Suprapubic skin (tissue), 4 donors: ENCODE measurements at regions not wholly inside any gene's neighbourhood (a gene's known extent, or its start where the extent isn't known, plus 50 kb on each side); places are given as distances from the start of the nearest gene placed in this dataset.
"Not testable (repeated sequence)": the region's sequence is repeated elsewhere in the genome, so short reads cannot be mapped to it uniquely, and the experiment has no call there.

Experiments
- DNase-seq, 2 donors: peaks; one replicate each; pipeline ENCODE4 v3.0.0-alpha.2; 2019; ENCODE audit warnings: low spot score in 2 of 2
- H3K27ac ChIP-seq: fragments of 200-600 bp; sonication (generic); one replicate; pipeline ENCODE4 v1.5.1; 2019
- H3K27me3 ChIP-seq: fragments of 200-600 bp; sonication (generic); one replicate; pipeline ENCODE4 v1.5.1; 2019
- H3K36me3 ChIP-seq: fragments of 200-600 bp; sonication (generic); one replicate; pipeline ENCODE4 v1.5.1; 2019
- H3K4me1 ChIP-seq: fragments of 200-600 bp; sonication (generic); one replicate; pipeline ENCODE4 v1.5.1; 2019
- H3K4me3 ChIP-seq: fragments of 200-600 bp; sonication (generic); one replicate; pipeline ENCODE4 v1.5.1; 2019; ENCODE audit warnings: mild to moderate bottlenecking
- H3K9me3 ChIP-seq: fragments of 200-600 bp; sonication (generic); one replicate; pipeline ENCODE4 v1.5.1; 2019
- EP300 ChIP-seq: sonication (generic); formaldehyde crosslinking; IDR thresholded peaks from one replicate; pipeline ENCODE4 v1.6.1; 2017; ENCODE audit warnings: antibody characterized with exemption
- POLR2A ChIP-seq, 2 donors: fragments of 450-650 bp; IDR thresholded peaks; one replicate each; pipeline ENCODE4 v1.6.1; 2017; ENCODE audit warnings: antibody characterized with exemption in 2 of 2, mild to moderate bottlenecking in 2 of 2, moderate library complexity in 2 of 2
- POLR2AphosphoS5 ChIP-seq, 3 donors: sonication (generic); formaldehyde crosslinking; IDR thresholded peaks; one replicate each; pipeline ENCODE4 v1.6.1; 2017; ENCODE audit warnings: antibody characterized with exemption in 3 of 3
- WGBS: methylation state at CpG from one replicate; pipeline ENCODE4 v1.1.5; 2018; 5-methylcytosine and 5-hydroxymethylcytosine counted together
- TF ChIP-seq, protein P1 (sequence below), 2 donors: fragments of 200-600 bp in 1 of 2; fragments of 450-650 bp in 1 of 2; sonication (generic) in 1 of 2; IDR thresholded peaks; one replicate each; pipeline ENCODE4 v1.5.1; 2016 to 2019; ENCODE audit warnings: antibody characterized with exemption in 2 of 2, mild to moderate bottlenecking in 1 of 2, moderate library complexity in 1 of 2

DNA sequence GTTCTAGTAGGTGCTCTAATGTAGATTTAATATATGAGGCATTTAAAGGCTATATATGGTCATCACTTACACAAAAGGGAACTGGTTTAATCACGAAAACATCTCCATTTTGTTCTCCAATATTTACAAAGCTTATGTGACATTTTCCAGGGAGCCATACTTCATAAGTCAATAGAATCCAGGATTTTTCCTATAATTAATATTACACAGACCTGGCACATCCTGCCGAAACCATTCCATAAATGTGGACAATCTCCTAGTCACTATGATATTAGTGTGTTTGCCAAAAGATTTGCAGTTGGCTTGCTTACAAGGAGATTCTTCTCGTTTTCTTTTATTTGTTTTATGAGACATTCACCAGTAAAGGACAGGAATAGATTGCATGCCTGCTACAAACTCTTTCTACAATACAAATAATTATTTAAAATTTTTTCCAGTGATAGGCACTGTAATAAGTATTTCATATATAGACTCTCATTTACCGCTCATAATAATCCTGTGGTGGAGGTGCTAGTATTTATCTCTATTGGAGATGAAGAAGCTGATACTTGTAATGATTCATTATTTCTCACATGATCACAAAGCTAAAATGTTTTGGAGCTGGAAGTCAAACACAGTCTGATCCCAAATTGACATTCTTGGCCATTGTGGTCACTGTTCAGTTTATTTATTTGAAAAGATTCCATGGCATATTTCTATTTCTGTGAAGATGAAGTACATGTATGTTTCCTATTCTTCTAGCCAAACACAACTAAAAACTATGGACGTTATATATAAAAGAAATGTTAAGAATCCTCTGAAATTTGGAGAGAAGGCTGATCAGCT, 597.0 kb downstream of the HTR1B start:
- Histone ChIP-seq H3K9me3 (no peaks in the 10 kb centered on the region), H3K4me1 (no peaks in the 10 kb centered on the region), H3K4me3 (no peak overlapping the region), H3K36me3 (no peaks in the 10 kb centered on the region), H3K27ac (no peak overlapping the region), H3K27me3 (no peaks in the 10 kb centered on the region)
- no peak for DNase-seq
- 63% methylated on average over 5 of the region's 5 CpGs for WGBS
- TF ChIP-seq EP300 = no peak
- no peak for TF ChIP-seq POLR2AphosphoS5 (IDR thresholded peaks at IDR 0.05)
- no peak for TF ChIP-seq POLR2A (IDR thresholded peaks at IDR 0.05)
- TF ChIP-seq, protein P1, sequence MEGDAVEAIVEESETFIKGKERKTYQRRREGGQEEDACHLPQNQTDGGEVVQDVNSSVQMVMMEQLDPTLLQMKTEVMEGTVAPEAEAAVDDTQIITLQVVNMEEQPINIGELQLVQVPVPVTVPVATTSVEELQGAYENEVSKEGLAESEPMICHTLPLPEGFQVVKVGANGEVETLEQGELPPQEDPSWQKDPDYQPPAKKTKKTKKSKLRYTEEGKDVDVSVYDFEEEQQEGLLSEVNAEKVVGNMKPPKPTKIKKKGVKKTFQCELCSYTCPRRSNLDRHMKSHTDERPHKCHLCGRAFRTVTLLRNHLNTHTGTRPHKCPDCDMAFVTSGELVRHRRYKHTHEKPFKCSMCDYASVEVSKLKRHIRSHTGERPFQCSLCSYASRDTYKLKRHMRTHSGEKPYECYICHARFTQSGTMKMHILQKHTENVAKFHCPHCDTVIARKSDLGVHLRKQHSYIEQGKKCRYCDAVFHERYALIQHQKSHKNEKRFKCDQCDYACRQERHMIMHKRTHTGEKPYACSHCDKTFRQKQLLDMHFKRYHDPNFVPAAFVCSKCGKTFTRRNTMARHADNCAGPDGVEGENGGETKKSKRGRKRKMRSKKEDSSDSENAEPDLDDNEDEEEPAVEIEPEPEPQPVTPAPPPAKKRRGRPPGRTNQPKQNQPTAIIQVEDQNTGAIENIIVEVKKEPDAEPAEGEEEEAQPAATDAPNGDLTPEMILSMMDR (IDR thresholded peaks at IDR 0.05) = no peak

DNA sequence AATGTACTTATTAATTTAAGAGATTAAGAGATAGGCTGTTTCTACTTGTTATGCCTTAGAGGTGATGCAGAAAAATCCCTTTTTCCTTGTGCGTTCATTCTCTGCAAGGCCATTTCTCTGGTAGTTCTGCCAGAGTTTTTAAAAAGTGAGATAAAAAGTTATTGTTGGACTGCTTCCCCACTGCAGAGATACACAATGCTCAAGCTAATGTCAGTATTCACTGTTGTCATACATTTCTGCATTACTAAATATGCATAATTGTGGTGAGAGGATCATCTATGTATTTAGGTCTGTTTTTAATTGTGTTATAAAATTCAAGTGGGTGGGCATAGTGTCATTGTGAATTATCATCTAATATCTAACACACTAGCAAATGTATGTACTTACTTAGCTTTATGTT, 600.4 kb downstream of the HTR1B start:
- Histone ChIP-seq H3K36me3 (no peaks in the 10 kb centered on the region), H3K27ac (no peak overlapping the region), H3K4me3 (no peak overlapping the region), H3K9me3 (no peaks in the 10 kb centered on the region), H3K4me1 (no peaks in the 10 kb centered on the region), H3K27me3 (no peaks in the 10 kb centered on the region)
- TF ChIP-seq POLR2A (IDR thresholded peaks at IDR 0.05) = no peak
- TF ChIP-seq, protein P1 (IDR thresholded peaks at IDR 0.05) = no peak
- TF ChIP-seq POLR2AphosphoS5 (IDR thresholded peaks at IDR 0.05) = no peak
- TF ChIP-seq EP300 = no peak
- WGBS = 0% methylated on average over 1 of the region's 1 CpG
- DNase-seq = no peak

DNA sequence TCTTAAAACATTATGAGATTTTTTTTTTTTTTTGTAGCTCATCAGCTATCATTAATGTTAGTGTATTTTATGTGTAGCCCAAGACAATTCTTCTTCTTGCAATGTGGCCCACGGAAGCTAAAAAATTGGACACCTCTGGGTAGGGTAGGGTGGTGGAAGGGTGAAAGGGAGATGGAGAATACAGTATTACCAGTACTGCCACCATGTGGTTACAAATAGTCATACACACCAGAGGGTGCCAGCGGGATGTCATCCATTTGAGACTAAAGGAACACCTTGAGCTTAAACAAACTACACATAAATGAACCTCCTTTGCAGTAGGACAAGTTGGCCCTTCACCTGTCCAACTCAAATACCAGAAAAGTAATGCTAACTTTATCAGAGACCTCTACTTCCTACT, 601.9 kb downstream of the HTR1B start:
- TF ChIP-seq, protein P1 (IDR thresholded peaks at IDR 0.05) = no peak
- no peak for TF ChIP-seq POLR2AphosphoS5 (IDR thresholded peaks at IDR 0.05)
- TF ChIP-seq POLR2A (IDR thresholded peaks at IDR 0.05) = no peak
- no peak for TF ChIP-seq EP300
- DNase-seq = no peak
- H3K36me3 ChIP-seq = no peaks in the 10 kb centered on the region
- no peak overlapping the region for H3K27ac ChIP-seq
- no peak overlapping the region for H3K4me3 ChIP-seq
- no peaks in the 10 kb centered on the region for H3K4me1 ChIP-seq
- no peaks in the 10 kb centered on the region for H3K9me3 ChIP-seq
- H3K27me3 ChIP-seq = no peaks in the 10 kb centered on the region
- WGBS = 81% methylated on average over 2 of the region's 2 CpGs

DNA sequence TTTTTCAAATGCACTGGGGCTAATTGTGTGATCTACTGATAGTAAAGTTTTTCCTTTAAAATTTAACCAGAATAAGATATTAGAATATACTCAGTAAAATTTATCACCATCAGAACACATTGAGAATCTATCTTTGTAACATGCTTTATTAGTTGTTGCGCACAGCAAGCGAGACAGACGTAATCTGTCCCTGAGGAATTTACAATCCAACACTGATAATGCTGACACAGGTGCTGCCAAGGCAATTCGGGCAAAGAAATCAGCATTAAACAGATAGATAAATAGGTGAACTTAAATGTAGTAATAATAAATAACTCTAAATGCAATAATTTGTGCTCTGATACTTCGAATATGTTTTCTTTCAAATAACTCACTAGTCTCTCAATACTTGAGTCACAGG, 607.2 kb downstream of the HTR1B start:
- Histone ChIP-seq H3K4me3 (no peak overlapping the region), H3K36me3 (no peaks in the 10 kb centered on the region)
- WGBS = 92% methylated on average over 5 of the region's 5 CpGs

DNA sequence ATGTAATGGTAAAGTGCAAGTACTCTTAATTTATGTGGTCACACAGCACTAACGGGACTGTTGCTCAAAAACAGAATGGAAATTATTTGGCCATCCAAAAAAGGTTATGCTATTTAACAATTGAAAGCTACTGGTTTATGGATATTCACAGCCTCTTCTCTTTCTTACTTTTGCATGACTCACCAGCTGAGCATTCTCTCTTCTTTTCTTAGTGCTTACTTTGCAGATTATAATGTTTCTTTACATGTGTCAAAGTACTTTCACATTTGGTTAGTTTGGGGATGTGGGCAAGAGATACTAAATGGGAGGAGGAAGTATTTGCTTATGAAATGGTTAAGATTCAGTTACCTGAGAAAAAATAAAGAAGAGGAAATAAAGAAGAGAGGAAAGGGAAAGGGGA, 610.5 kb downstream of the HTR1B start:
- 54% methylated on average over 1 of the region's 1 CpG for WGBS
- no peak for DNase-seq
- H3K9me3 ChIP-seq = no peaks in the 10 kb centered on the region
- H3K27ac ChIP-seq = no peak overlapping the region
- TF ChIP-seq EP300 (no peak), POLR2A (IDR thresholded peaks at IDR 0.05) (no peak), POLR2AphosphoS5 (IDR thresholded peaks at IDR 0.05) (no peak)
- TF ChIP-seq, protein P1 (IDR thresholded peaks at IDR 0.05) = no peak
- no peaks in the 10 kb centered on the region for H3K27me3 ChIP-seq
- no peak overlapping the region for H3K4me3 ChIP-seq
- H3K4me1 ChIP-seq = no peaks in the 10 kb centered on the region
- H3K36me3 ChIP-seq = no peaks in the 10 kb centered on the region

More for the DNA sequence above, 607.2 kb downstream of the HTR1B start:
- TF ChIP-seq EP300 (no peak), POLR2A (IDR thresholded peaks at IDR 0.05) (no peak), POLR2AphosphoS5 (IDR thresholded peaks at IDR 0.05) (no peak)
- TF ChIP-seq, protein P1 (IDR thresholded peaks at IDR 0.05) = no peak
- Histone ChIP-seq H3K27me3 (no peaks in the 10 kb centered on the region), H3K27ac (no peak overlapping the region), H3K4me1 (no peaks in the 10 kb centered on the region), H3K9me3 (no peaks in the 10 kb centered on the region)
- DNase-seq = no peak

DNA sequence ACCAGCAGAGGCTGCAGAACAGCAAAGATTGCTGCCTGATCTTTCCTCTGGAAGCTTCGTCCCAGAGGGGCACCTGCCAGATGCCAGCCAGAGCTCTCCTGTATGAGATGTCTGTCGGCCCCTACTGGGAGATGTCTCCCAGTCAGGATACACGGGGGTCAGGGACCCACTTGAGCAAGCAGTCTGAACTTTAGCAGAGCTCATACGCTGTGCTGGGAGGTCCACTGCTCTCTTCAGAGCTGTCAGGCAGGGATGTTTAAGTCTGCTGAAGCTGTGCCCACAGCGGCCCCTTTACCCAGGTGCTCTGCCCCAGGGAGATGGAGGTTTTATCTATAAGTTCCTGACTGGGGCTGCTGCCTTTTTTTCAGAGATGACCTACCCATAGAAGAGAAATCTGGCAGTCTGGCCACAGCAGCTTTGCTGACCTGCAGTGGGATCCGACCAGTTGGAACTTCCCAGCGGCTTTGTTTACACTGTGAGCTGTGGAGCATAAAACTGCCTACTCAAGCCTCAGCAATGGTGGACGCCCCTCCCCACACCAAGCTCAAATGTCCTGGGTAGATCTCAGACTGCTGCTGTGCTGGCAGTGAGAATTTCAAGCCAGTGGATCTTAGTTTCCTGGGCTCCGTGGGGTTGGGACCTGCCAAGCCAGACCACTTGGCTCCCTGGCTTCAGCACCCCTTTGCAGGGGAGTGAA, 613.9 kb downstream of the HTR1B start:
- H3K9me3 ChIP-seq, H3K27ac ChIP-seq, H3K4me1 ChIP-seq, H3K36me3 ChIP-seq, H3K4me3 ChIP-seq, DNase-seq, H3K27me3 ChIP-seq: not testable (repeated sequence)
- 86% methylated on average over 5 of the region's 9 CpGs for WGBS
